SK-N-SH treated with all-trans-retinoic acid at 6 μM for 48 hours (cell line): ENCODE measurements at regions not wholly inside any gene's neighbourhood (a gene's known extent, or its start where the extent isn't known, plus 50 kb on each side); places are given as distances from the start of the nearest gene placed in this dataset.

Source experiments
- ATAC-seq: fragments of 200-7000 bp; cut with Tn5 transposase; 3 replicates; pipeline ENCODE4 v1.9.1; 2020; ENCODE audit warnings: mild to moderate bottlenecking, moderate library complexity
- BACH2 ChIP-seq: fragments of 250-450 bp; sonication (Bioruptor Pico); IDR thresholded peaks from 2 replicates; pipeline ENCODE4 v1.9.0; 2021; ENCODE audit warnings: mild to moderate bottlenecking, borderline replicate concordance
- CSDC2 ChIP-seq: fragments of 250-450 bp; sonication (Bioruptor Pico); IDR thresholded peaks from 2 replicates; pipeline ENCODE4 v1.5.0; 2020; ENCODE audit warnings: mild to moderate bottlenecking, moderate library complexity
- CSRNP3 ChIP-seq: fragments of 250-450 bp; sonication (Bioruptor Pico); IDR thresholded peaks from 2 replicates; pipeline ENCODE4 v1.5.1; 2021; ENCODE audit warnings: mild to moderate bottlenecking, moderate library complexity
- ESRRG ChIP-seq: fragments of 250-450 bp; sonication (Bioruptor Pico); IDR thresholded peaks from 2 replicates; pipeline ENCODE4 v1.6.1; 2021; ENCODE audit warnings: mild to moderate bottlenecking
- GLIS3 ChIP-seq: fragments of 250-450 bp; sonication (Bioruptor Pico); IDR thresholded peaks from 2 replicates; pipeline ENCODE4 v1.5.0; 2020; ENCODE audit warnings: mild to moderate bottlenecking, moderate library complexity
- ISL1 ChIP-seq: fragments of 250-450 bp; sonication (Bioruptor Pico); IDR thresholded peaks from 2 replicates; pipeline ENCODE4 v2.1.2; 2022; ENCODE audit warnings: mild to moderate bottlenecking, moderate library complexity
- OSR1 ChIP-seq: fragments of 250-450 bp; sonication (Bioruptor Pico); IDR thresholded peaks from 2 replicates; pipeline ENCODE4 v1.8.0; 2022; ENCODE audit warnings: moderate library complexity, mild to moderate bottlenecking, inconsistent platforms
- PATZ1 ChIP-seq: fragments of 250-450 bp; sonication (Bioruptor Pico); IDR thresholded peaks from 2 replicates; pipeline ENCODE4 v1.8.0; 2020; ENCODE audit warnings: mild to moderate bottlenecking, moderate library complexity, borderline replicate concordance
- POU6F1 ChIP-seq: fragments of 250-450 bp; sonication (Bioruptor Pico); IDR thresholded peaks from 2 replicates; pipeline ENCODE4 v1.8.0; 2021; ENCODE audit warnings: low read depth, mild to moderate bottlenecking, moderate library complexity, borderline replicate concordance
- PPARA ChIP-seq: fragments of 250-450 bp; sonication (Bioruptor Pico); IDR thresholded peaks from 2 replicates; pipeline ENCODE4 v1.5.0; 2020; ENCODE audit warnings: mild to moderate bottlenecking, borderline replicate concordance
- RARB ChIP-seq: fragments of 250-450 bp; sonication (Bioruptor Pico); IDR thresholded peaks from 2 replicates; pipeline ENCODE4 v1.8.0; 2021; ENCODE audit warnings: mild to moderate bottlenecking, moderate library complexity
- SNAI2 ChIP-seq: fragments of 250-450 bp; sonication (Bioruptor Pico); IDR thresholded peaks from 2 replicates; pipeline ENCODE4 v1.5.0; 2020; ENCODE audit warnings: mild to moderate bottlenecking, moderate library complexity
- TCF4 ChIP-seq: fragments of 250-450 bp; sonication (Bioruptor Pico); IDR thresholded peaks from 2 replicates; pipeline ENCODE4 v1.8.0; 2021; ENCODE audit warnings: mild to moderate bottlenecking, moderate library complexity, borderline replicate concordance
- TSHZ2 ChIP-seq: fragments of 250-450 bp; sonication (Bioruptor Pico); IDR thresholded peaks from 2 replicates; pipeline ENCODE4 v1.5.0; 2020; ENCODE audit warnings: mild to moderate bottlenecking, moderate library complexity
- ZC3H10 ChIP-seq: fragments of 250-450 bp; sonication (Bioruptor Pico); IDR thresholded peaks from 2 replicates; pipeline ENCODE4 v1.5.1; 2021; ENCODE audit warnings: mild to moderate bottlenecking, moderate library complexity
- ZFP3 ChIP-seq: fragments of 250-450 bp; sonication (Bioruptor Pico); IDR thresholded peaks from 2 replicates; pipeline ENCODE4 v1.5.0; 2020; ENCODE audit warnings: mild to moderate bottlenecking, moderate library complexity
- ZNF565 ChIP-seq: fragments of 450-650 bp; formaldehyde crosslinking; conservative IDR thresholded peaks from 2 replicates; pipeline ENCODE4 v1.5.0; 2020; ENCODE audit warnings: low read depth, mild to moderate bottlenecking, moderate library complexity
- ZNF8 ChIP-seq: fragments of 450-650 bp; formaldehyde crosslinking; IDR thresholded peaks from 2 replicates; pipeline ENCODE4 v1.5.0; 2020; ENCODE audit warnings: mild to moderate bottlenecking, moderate library complexity

GRCh38 chr3:135337192-135337591 lies 542.1 kb downstream of the EPHB1 start (continued):
- TF ChIP-seq PATZ1 (CRISPR knock-in tag) (no peak), CSRNP3 (CRISPR knock-in tag) (no peak), GLIS3 (no peak)

GRCh38 chr3:135348690-135349089 lies 553.6 kb downstream of the EPHB1 start:
- no peak for ATAC-seq
- TF ChIP-seq PPARA (CRISPR knock-in tag) (no peak), GLIS3 (no peak), ISL1 (CRISPR knock-in tag) (no peak)

GRCh38 chr3:135349254-135349948 lies 554.3 kb downstream of the EPHB1 start:
- no peak for ATAC-seq
- no peak for TF ChIP-seq CSRNP3 (CRISPR knock-in tag)
- no peak for TF ChIP-seq TCF4 (CRISPR knock-in tag)
- no peak for TF ChIP-seq CSDC2 (CRISPR knock-in tag)
- no peak for TF ChIP-seq ZNF8 (CRISPR knock-in tag)
- TF ChIP-seq GLIS3, result no peak
- TF ChIP-seq TSHZ2 (CRISPR knock-in tag), result no peak
- TF ChIP-seq POU6F1, result no peak
- no peak for TF ChIP-seq ZC3H10 (CRISPR knock-in tag)
- no peak for TF ChIP-seq OSR1 (CRISPR knock-in tag)
- no peak for TF ChIP-seq ISL1 (CRISPR knock-in tag)
- TF ChIP-seq RARB (CRISPR knock-in tag), result no peak
- no peak for TF ChIP-seq ZFP3 (CRISPR knock-in tag)
- no peak for TF ChIP-seq SNAI2 (CRISPR knock-in tag)
- no peak for TF ChIP-seq ESRRG (CRISPR knock-in tag)

GRCh38 chr3:135352213-135352612 lies 557.2 kb downstream of the EPHB1 start:
- no peak for ATAC-seq
- TF ChIP-seq ISL1 (CRISPR knock-in tag) (no peak), PPARA (CRISPR knock-in tag) (no peak), BACH2 (CRISPR knock-in tag) (no peak), ZNF565 (CRISPR knock-in tag) (no peak), ZC3H10 (CRISPR knock-in tag) (no peak), POU6F1 (no peak), RARB (CRISPR knock-in tag) (no peak)
- TF ChIP-seq, all 23 proteins: peak for 0
